ENCODE measurements at regions not wholly inside any gene's neighbourhood (a gene's known extent, or its start where the extent isn't known, plus 50 kb on each side); places are given as distances from the start of the nearest gene placed in this dataset.
"Not testable (repeated sequence)": the region's sequence is repeated elsewhere in the genome, so short reads cannot be mapped to it uniquely, and the experiment has no call there.

GRCh38 chr15:20246624-20247023 lies 295.0 kb downstream of the GOLGA6L6 start:
- TF ChIP-seq CTCF, POLR2A (IDR thresholded peaks at IDR 0.05): not testable (repeated sequence)
